ENCODE measurements at regions not wholly inside any gene's neighbourhood (a gene's known extent, or its start where the extent isn't known, plus 50 kb on each side); places are given as distances from the start of the nearest gene placed in this dataset.
"Not testable (repeated sequence)": the region's sequence is repeated elsewhere in the genome, so short reads cannot be mapped to it uniquely, and the experiment has no call there.

DNA sequence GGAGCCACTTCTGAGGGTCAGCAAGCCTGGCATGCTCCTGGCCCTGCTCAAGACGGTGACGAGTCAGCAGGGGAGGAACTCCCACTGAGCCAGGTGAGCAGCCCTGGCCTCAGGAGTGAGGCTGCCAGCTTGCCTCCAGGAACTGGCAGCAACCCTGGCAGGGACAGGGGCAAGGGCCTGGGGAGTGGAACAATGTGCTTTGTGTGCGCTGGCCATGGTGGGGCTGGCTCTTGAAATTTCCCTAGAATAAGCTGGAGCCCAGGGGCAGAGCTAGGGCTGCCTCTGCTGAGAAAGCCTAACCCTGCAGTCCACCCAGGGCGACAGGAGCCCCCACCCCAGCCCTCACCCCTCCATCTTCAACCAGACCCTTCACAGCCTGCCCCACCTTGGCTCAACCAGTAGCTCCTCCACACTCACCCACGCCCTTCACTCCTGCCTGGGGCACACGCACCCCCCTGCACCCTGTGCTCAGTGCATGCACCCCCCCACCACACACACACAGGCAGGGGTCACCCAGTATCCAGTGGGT, 88.0 kb downstream of the MRPL14 start:
- Histone ChIP-seq H3K36me3 (ENCODE audit: control insufficient read depth in 4 of 4, insufficient read depth in 4 of 4, low read length in 4 of 4) (no peaks in the 10 kb centered on the region), H3K9ac (ENCODE audit: insufficient read depth in 1 of 2, low read length in 2 of 2) (no peak overlapping the region), H3K4me1 (ENCODE audit: control insufficient read depth in 5 of 5, insufficient read depth in 5 of 5, low read length in 5 of 5) (peaks cover 0 to 10% (median 3%) of the 10 kb centered on the region in 5 donors), H3K9me3 (ENCODE audit: control insufficient read depth in 4 of 4, insufficient read depth in 3 of 4, low read length in 3 of 4) (no peaks in the 10 kb centered on the region), H3K27ac (ENCODE audit: low read depth in 1 of 2, low read length in 1 of 2) (no peak overlapping the region), H3K27me3 (ENCODE audit: control insufficient read depth in 3 of 3, insufficient read depth in 3 of 3, low read length in 2 of 3) (no peaks in the 10 kb centered on the region), H3K4me3 (no peak overlapping the region)
- ATAC-seq (ENCODE audit: insufficient read depth, low FRiP score): no peak
- 92% methylated on average over 6 of the region's 6 CpGs for WGBS, 2 donors
- TF ChIP-seq, protein P1, sequence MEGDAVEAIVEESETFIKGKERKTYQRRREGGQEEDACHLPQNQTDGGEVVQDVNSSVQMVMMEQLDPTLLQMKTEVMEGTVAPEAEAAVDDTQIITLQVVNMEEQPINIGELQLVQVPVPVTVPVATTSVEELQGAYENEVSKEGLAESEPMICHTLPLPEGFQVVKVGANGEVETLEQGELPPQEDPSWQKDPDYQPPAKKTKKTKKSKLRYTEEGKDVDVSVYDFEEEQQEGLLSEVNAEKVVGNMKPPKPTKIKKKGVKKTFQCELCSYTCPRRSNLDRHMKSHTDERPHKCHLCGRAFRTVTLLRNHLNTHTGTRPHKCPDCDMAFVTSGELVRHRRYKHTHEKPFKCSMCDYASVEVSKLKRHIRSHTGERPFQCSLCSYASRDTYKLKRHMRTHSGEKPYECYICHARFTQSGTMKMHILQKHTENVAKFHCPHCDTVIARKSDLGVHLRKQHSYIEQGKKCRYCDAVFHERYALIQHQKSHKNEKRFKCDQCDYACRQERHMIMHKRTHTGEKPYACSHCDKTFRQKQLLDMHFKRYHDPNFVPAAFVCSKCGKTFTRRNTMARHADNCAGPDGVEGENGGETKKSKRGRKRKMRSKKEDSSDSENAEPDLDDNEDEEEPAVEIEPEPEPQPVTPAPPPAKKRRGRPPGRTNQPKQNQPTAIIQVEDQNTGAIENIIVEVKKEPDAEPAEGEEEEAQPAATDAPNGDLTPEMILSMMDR (IDR thresholded peaks at IDR 0.05; ENCODE audit: control extremely low read depth, extremely low read depth): no peak
- DNase-seq: no peak

DNA sequence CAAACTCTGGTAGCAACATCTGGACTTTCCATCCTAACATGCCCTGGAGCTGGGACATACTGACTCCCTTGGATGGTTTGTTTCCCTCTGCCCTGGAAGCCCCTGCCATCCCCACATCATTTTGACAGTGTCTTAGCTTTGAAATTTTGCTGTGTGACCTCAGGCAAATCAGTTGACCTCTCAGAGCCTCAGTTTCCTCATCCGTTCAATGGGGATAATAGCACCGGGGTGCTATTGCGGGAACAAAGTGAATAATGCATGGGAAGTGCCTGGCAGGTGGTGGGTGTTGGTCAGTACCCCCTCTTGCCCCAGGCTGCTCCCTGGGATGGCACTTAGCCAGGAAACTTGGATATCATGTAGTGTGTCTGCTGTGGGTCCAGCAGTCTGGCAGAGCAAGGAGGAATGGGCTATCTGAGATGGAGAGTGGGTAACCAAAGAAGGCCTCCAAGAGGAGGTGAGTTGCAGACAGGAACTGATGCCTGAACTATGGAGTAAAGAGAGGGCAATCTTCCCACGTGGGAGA, 88.6 kb downstream of the MRPL14 start:
- Histone ChIP-seq H3K36me3 (ENCODE audit: control insufficient read depth in 4 of 4, insufficient read depth in 4 of 4, low read length in 4 of 4) (no peaks in the 10 kb centered on the region), H3K4me1 (ENCODE audit: control insufficient read depth in 5 of 5, insufficient read depth in 5 of 5, low read length in 5 of 5) (peaks cover 0 to 5% (median 5%) of the 10 kb centered on the region in 5 donors), H3K27ac (ENCODE audit: low read depth in 1 of 2, low read length in 1 of 2) (no peak overlapping the region), H3K27me3 (ENCODE audit: control insufficient read depth in 3 of 3, insufficient read depth in 3 of 3, low read length in 2 of 3) (no peaks in the 10 kb centered on the region), H3K4me3 (no peak overlapping the region), H3K9ac (ENCODE audit: insufficient read depth in 1 of 2, low read length in 2 of 2) (no peak overlapping the region), H3K9me3 (ENCODE audit: control insufficient read depth in 4 of 4, insufficient read depth in 3 of 4, low read length in 3 of 4) (no peaks in the 10 kb centered on the region)
- 85 to 89% methylated on average over 4 of the region's 4 CpGs for WGBS, 2 donors
- ATAC-seq (ENCODE audit: insufficient read depth, low FRiP score): no peak
- DNase-seq: no peak
- TF ChIP-seq, protein P1 (IDR thresholded peaks at IDR 0.05; ENCODE audit: control extremely low read depth, extremely low read depth): no peak

- peaks cover 0 to 5% (median 0%) of the 10 kb centered on the region in 5 donors for H3K4me1 ChIP-seq (ENCODE audit: control insufficient read depth in 5 of 5, insufficient read depth in 5 of 5, low read length in 5 of 5)
- TF ChIP-seq, protein P1 (IDR thresholded peaks at IDR 0.05; ENCODE audit: control extremely low read depth, extremely low read depth): no peak
- no peaks in the 10 kb centered on the region for H3K9me3 ChIP-seq (ENCODE audit: control insufficient read depth in 4 of 4, insufficient read depth in 3 of 4, low read length in 3 of 4)
- no peak for ATAC-seq (ENCODE audit: insufficient read depth, low FRiP score)
- no peak overlapping the region for H3K4me3 ChIP-seq
- no peak for DNase-seq
- H3K27ac ChIP-seq (ENCODE audit: low read depth in 1 of 2, low read length in 1 of 2): no peak overlapping the region
- 93 to 96% methylated on average over 13 of the region's 13 CpGs for WGBS, 2 donors
- H3K27me3 ChIP-seq (ENCODE audit: control insufficient read depth in 3 of 3, insufficient read depth in 3 of 3, low read length in 2 of 3): no peaks in the 10 kb centered on the region
- H3K9ac ChIP-seq (ENCODE audit: insufficient read depth in 1 of 2, low read length in 2 of 2): no peak overlapping the region
- no peaks in the 10 kb centered on the region for H3K36me3 ChIP-seq (ENCODE audit: control insufficient read depth in 4 of 4, insufficient read depth in 4 of 4, low read length in 4 of 4)
Measured at GRCh38 chr6:44037847-44038542, 89.3 kb downstream of the MRPL14 start.

- H3K36me3 ChIP-seq (ENCODE audit: control insufficient read depth in 4 of 4, insufficient read depth in 4 of 4, low read length in 4 of 4); H3K9me3 ChIP-seq (ENCODE audit: control insufficient read depth in 4 of 4, insufficient read depth in 3 of 4, low read length in 3 of 4); DNase-seq; H3K27me3 ChIP-seq (ENCODE audit: control insufficient read depth in 3 of 3, insufficient read depth in 3 of 3, low read length in 2 of 3); H3K4me3 ChIP-seq; H3K27ac ChIP-seq (ENCODE audit: low read depth in 1 of 2, low read length in 1 of 2); H3K9ac ChIP-seq (ENCODE audit: insufficient read depth in 1 of 2, low read length in 2 of 2); H3K4me1 ChIP-seq (ENCODE audit: control insufficient read depth in 5 of 5, insufficient read depth in 5 of 5, low read length in 5 of 5); ATAC-seq (ENCODE audit: insufficient read depth, low FRiP score): not testable (repeated sequence)
- 75 to 84% methylated on average over 9 of the region's 9 CpGs for WGBS, 2 donors
Measured at GRCh38 chr6:44037276-44037675, 90.0 kb downstream of the MRPL14 start.

Data from lung (tissue), 11 donors.